ENCODE measurements at regions not wholly inside any gene's neighbourhood (a gene's known extent, or its start where the extent isn't known, plus 50 kb on each side); places are given as distances from the start of the nearest gene placed in this dataset.

DNA sequence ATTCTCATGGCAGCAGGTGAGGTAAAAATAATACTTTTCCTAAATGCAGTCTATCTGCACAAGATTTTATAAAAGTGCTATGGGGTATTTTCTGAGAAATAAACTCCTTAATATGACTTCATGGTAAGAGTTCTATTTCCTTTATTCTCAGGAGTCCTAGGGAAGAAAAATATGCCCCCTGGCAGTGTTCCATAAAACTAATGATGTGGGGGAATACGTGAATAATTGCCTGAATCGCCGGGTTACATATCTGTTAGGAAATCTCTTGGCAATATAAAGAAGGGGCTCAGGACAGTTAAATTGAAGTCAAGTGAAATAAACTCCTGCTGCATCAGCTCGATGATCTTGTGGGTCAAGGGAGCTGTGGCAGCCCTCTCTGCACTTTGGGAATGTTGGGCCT is 229.7 kb downstream of the MAFB start:
- Mint-ChIP-seq H3K4me3 (no peak overlapping the region), H3K36me3 (no peaks in the 10 kb centered on the region), H3K27ac (no peak overlapping the region), H3K4me1 (no peaks in the 10 kb centered on the region), H3K27me3 (peaks cover 4% of the 10 kb centered on the region), H3K9me3 (peaks cover 4% of the 10 kb centered on the region)
- ATAC-seq (ENCODE audit: low read depth) (no peak), DNase-seq (ENCODE audit: low spot score in 2 of 2) (no peak)

DNA sequence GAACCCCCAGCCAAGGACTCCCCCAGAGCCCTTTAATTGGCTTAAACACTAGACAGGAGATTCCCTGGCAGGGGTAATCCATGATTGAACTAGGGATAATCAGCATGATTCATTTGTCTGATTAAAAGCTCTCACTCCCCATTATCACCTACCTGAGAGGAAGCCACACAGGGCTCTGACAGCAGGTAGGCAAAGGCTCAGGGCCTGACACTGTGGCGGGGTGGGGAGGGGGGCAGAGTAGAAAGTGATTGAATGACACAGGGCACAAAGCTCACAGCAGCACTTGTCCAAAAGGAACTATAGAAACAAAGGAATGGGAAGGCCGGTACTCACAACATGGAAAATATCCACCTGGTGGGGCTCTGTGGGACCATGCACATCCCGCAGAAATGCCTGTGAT is 231.6 kb downstream of the MAFB start:
- no peak overlapping the region for H3K4me3 Mint-ChIP-seq
- peaks cover 4% of the 10 kb centered on the region for H3K9me3 Mint-ChIP-seq
- no peak for ATAC-seq (ENCODE audit: low read depth)
- DNase-seq (ENCODE audit: low spot score in 2 of 2), result no peak
- no peaks in the 10 kb centered on the region for H3K36me3 Mint-ChIP-seq
- no peak overlapping the region for H3K27ac Mint-ChIP-seq
- peaks cover 4% of the 10 kb centered on the region for H3K27me3 Mint-ChIP-seq
- no peaks in the 10 kb centered on the region for H3K4me1 Mint-ChIP-seq

DNA sequence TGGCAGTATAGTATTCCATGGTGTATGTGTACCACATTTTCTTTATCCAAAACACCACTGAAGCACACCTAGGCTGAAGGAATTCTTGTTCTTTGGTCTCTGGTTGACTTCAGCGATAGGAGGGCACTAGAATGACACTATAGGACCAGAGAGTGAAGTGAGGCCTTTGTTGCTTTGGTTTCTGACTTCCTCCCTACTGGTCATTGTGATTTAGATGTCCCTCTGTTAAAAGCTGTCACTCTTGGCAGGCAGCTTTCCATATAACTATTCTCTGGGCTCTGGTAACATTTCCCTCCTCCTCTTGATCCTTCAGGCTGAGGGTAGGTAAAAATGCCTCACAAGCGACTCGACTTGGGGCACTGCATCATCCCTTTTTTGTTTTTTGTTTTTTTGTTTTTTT is 236.3 kb downstream of the MAFB start:
- Mint-ChIP-seq H3K9me3 (no peaks in the 10 kb centered on the region), H3K27ac (no peak overlapping the region), H3K27me3 (peaks cover 4% of the 10 kb centered on the region), H3K4me3 (no peak overlapping the region), H3K4me1 (peaks cover 2% of the 10 kb centered on the region), H3K36me3 (no peaks in the 10 kb centered on the region)
- no peak for ATAC-seq (ENCODE audit: low read depth)
- no peak for DNase-seq (ENCODE audit: low spot score in 2 of 2)

- peaks cover 6% of the 10 kb centered on the region for H3K27me3 Mint-ChIP-seq
- no peaks in the 10 kb centered on the region for H3K9me3 Mint-ChIP-seq
- DNase-seq (ENCODE audit: low spot score in 2 of 2) (no peak), ATAC-seq (ENCODE audit: low read depth) (no peak)
- no peak overlapping the region for H3K4me3 Mint-ChIP-seq
- no peaks in the 10 kb centered on the region for H3K36me3 Mint-ChIP-seq
- peaks cover 2% of the 10 kb centered on the region for H3K4me1 Mint-ChIP-seq
- H3K27ac Mint-ChIP-seq, result no peak overlapping the region
Measured at GRCh38 chr20:40451552-40451951, 237.5 kb downstream of the MAFB start.

DNA sequence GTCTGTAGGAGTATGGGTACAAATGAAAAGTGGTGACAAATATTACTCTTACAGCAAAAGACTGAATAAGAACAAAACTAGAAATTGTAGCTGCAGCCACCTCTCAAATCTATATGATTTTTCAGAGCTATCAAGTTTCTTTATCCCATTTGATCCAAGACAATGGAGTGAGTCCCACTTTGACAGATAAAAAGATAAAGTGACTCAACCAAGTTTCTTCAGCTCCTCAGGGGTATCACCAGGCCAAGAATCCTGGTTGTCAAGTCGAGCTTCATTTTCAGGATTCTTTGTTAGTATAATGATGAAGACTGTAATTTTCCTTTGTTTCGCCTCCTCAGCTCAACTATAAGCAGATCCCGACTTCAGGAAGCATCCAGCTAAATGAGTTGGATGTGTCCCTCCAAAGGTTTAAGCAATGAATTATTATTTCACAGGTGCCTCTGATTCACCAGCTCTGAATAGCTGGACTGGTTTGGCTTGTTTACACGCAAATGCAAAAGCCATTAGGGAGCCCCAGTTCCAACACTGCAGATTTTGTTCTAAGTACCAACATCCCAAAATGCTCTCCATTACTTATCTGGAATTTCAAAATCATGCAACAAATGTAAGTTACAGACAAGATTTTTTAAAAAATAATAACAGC is 238.9 kb downstream of the MAFB start:
- Mint-ChIP-seq H3K9me3 (no peaks in the 10 kb centered on the region), H3K4me3 (no peak overlapping the region), H3K4me1 (peaks cover 2% of the 10 kb centered on the region), H3K27me3 (peaks cover 6% of the 10 kb centered on the region), H3K36me3 (no peaks in the 10 kb centered on the region), H3K27ac (no peak overlapping the region)
- no peak for ATAC-seq (ENCODE audit: low read depth)
- no peak for DNase-seq (ENCODE audit: low spot score in 2 of 2)

DNA sequence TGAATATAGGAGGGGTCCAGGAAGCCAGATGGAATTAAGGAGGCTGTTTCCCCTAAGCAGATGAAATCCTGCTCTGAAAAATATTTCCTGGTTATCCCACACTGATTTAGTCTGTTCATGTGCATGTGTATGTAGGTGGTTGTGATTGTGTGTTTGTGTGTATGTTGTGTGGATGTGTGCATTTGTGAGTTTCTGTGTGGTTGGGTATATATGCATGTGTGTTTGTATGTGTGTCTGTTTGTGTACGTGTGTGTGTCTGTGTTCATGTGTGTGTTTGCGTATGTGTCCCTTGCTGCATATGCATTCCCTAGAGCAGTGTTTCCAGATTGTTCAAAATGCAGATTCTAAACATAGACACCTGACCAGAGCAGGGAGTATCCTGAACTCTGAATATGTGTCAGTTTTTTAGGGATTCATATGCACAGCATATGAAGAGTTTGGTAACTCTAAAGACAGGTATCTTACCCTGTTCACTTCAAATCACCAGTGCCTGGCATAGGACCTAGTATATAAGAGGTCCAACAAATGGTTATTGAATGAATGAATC is 239.8 kb downstream of the MAFB start:
- no peaks in the 10 kb centered on the region for H3K9me3 Mint-ChIP-seq
- DNase-seq (ENCODE audit: low spot score in 2 of 2) (no peak), ATAC-seq (ENCODE audit: low read depth) (no peak)
- H3K4me1 Mint-ChIP-seq, result peaks cover 2% of the 10 kb centered on the region
- no peak overlapping the region for H3K27ac Mint-ChIP-seq
- H3K27me3 Mint-ChIP-seq, result peaks cover 8% of the 10 kb centered on the region
- H3K36me3 Mint-ChIP-seq, result no peaks in the 10 kb centered on the region
- no peak overlapping the region for H3K4me3 Mint-ChIP-seq

- ATAC-seq (ENCODE audit: low read depth), result no peak
- no peaks in the 10 kb centered on the region for H3K9me3 Mint-ChIP-seq
- H3K27ac Mint-ChIP-seq, result no peak overlapping the region
- peaks cover 2% of the 10 kb centered on the region for H3K4me1 Mint-ChIP-seq
- DNase-seq (ENCODE audit: low spot score in 2 of 2), result no peak
- H3K27me3 Mint-ChIP-seq, result peaks cover 11% of the 10 kb centered on the region
- H3K36me3 Mint-ChIP-seq, result no peaks in the 10 kb centered on the region
- H3K4me3 Mint-ChIP-seq, result no peak overlapping the region
Measured at GRCh38 chr20:40446888-40447287, 242.1 kb downstream of the MAFB start.

DNA sequence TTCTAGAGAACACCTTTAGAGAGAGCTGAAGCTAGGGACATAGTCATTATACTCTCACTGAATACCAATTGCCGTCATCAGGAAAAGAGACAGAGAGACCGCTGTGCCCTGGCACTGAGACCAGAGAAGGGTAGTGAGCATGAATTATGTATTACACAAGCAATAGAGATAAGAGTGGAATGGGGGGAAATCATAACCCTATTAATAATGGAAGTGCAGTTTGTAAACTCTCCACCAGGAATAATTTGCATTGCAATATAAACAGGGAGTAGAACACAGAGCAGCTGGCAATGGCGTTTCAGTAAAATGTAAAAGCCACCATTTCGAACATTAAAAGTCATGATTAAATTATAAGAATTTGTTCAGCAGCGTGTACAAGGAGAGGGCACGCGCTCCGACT is 244.5 kb downstream of the MAFB start:
- Mint-ChIP-seq H3K9me3 (no peaks in the 10 kb centered on the region), H3K36me3 (no peaks in the 10 kb centered on the region), H3K27me3 (peaks cover 11% of the 10 kb centered on the region), H3K4me1 (peaks cover 2% of the 10 kb centered on the region), H3K4me3 (no peak overlapping the region), H3K27ac (no peak overlapping the region)
- DNase-seq (ENCODE audit: low spot score in 2 of 2) (no peak), ATAC-seq (ENCODE audit: low read depth) (no peak)

- DNase-seq (ENCODE audit: low spot score in 2 of 2), result no peak
- ATAC-seq (ENCODE audit: low read depth), result no peak
- Mint-ChIP-seq H3K4me1 (no peaks in the 10 kb centered on the region), H3K36me3 (no peaks in the 10 kb centered on the region), H3K9me3 (no peaks in the 10 kb centered on the region), H3K27ac (no peak overlapping the region), H3K27me3 (peaks cover 8% of the 10 kb centered on the region), H3K4me3 (no peak overlapping the region)
Measured at GRCh38 chr20:40443753-40444152, 245.3 kb downstream of the MAFB start.

GRCh38 chr20:40442181-40442963 is 246.7 kb downstream of the MAFB start:
- DNase-seq (ENCODE audit: low spot score in 2 of 2) (no peak), ATAC-seq (ENCODE audit: low read depth) (no peak)
- Mint-ChIP-seq H3K27me3 (peaks cover 8% of the 10 kb centered on the region), H3K4me1 (no peaks in the 10 kb centered on the region), H3K27ac (no peak overlapping the region), H3K36me3 (no peaks in the 10 kb centered on the region), H3K9me3 (no peaks in the 10 kb centered on the region), H3K4me3 (no peak overlapping the region)

GRCh38 chr20:40441771-40442170 is 247.3 kb downstream of the MAFB start:
- no peaks in the 10 kb centered on the region for H3K36me3 Mint-ChIP-seq
- peaks cover 7% of the 10 kb centered on the region for H3K27me3 Mint-ChIP-seq
- no peaks in the 10 kb centered on the region for H3K4me1 Mint-ChIP-seq
- H3K4me3 Mint-ChIP-seq, result no peak overlapping the region
- DNase-seq (ENCODE audit: low spot score in 2 of 2), result no peak
- H3K9me3 Mint-ChIP-seq, result no peaks in the 10 kb centered on the region
- ATAC-seq (ENCODE audit: low read depth), result no peak
- H3K27ac Mint-ChIP-seq, result no peak overlapping the region

DNA sequence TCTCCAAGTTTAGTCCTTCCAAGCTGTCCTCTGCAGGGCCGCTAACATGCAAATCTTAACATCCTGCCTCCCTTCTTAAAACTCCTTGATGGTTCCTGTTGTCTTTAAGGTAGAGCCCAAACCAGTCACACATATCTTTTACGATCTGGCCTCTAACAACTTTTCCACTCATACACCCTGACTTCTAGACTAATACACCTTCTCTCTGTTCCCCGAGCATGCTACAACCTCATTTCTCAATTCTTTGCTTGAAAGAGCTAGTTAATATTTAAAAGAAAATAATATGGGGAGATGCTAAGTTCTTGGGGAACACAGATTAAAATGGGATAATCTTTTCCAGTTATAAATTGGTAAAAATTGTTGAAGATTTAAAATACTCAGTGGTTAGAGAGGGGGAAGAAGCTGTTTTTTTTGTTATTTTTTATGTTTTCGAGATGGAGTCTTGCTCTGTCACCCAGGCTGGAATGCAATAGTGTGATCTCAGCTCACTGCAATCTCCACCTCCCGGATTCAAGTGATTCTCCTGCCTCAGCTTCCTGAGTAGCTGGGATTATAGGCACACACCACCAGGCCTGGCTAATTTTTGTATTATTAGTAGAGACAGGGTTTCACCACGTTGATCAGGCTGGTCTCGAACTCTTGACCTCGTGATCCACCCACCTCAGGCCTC is 250.7 kb downstream of the MAFB start:
- DNase-seq (ENCODE audit: low spot score in 2 of 2) (no peak), ATAC-seq (ENCODE audit: low read depth) (no peak)
- H3K27me3 Mint-ChIP-seq, result peaks cover 1% of the 10 kb centered on the region
- no peaks in the 10 kb centered on the region for H3K4me1 Mint-ChIP-seq
- no peak overlapping the region for H3K4me3 Mint-ChIP-seq
- no peak overlapping the region for H3K27ac Mint-ChIP-seq
- H3K36me3 Mint-ChIP-seq, result no peaks in the 10 kb centered on the region
- no peaks in the 10 kb centered on the region for H3K9me3 Mint-ChIP-seq

GRCh38 chr20:40436011-40436410 is 253.0 kb downstream of the MAFB start:
- Mint-ChIP-seq H3K4me1 (no peaks in the 10 kb centered on the region), H3K27ac (no peak overlapping the region), H3K27me3 (peaks cover 3% of the 10 kb centered on the region), H3K4me3 (no peak overlapping the region), H3K9me3 (no peaks in the 10 kb centered on the region), H3K36me3 (no peaks in the 10 kb centered on the region)
- no peak for ATAC-seq (ENCODE audit: low read depth)
- no peak for DNase-seq (ENCODE audit: low spot score in 2 of 2)

GRCh38 chr20:40435146-40435895 is 253.7 kb downstream of the MAFB start:
- Mint-ChIP-seq H3K27ac (no peak overlapping the region), H3K9me3 (no peaks in the 10 kb centered on the region), H3K4me1 (no peaks in the 10 kb centered on the region), H3K36me3 (no peaks in the 10 kb centered on the region), H3K27me3 (peaks cover 5% of the 10 kb centered on the region), H3K4me3 (no peak overlapping the region)
- DNase-seq (ENCODE audit: low spot score in 2 of 2) (no peak), ATAC-seq (ENCODE audit: low read depth) (no peak)

All from memory B cell (primary cell).